K562 (cell line): ENCODE measurements at regions not wholly inside any gene's neighbourhood (a gene's known extent, or its start where the extent isn't known, plus 50 kb on each side); places are given as distances from the start of the nearest gene placed in this dataset.

ENCODE experiments used
- ATAC-seq: fragments of 200-7000 bp; cut with Tn5 transposase; 3 replicates; pipeline ENCODE4 v1.9.1; 2020; ENCODE audit warnings: moderate library complexity
- BruUV-seq: library from RNA; stranded (reverse); fragments of 400-500 nt; replicated peaks from 2 replicates; lab custom pipeline; 2021; lab: Mats Ljungman, UMichigan
- CTCF ChIA-PET: fragments of 300-600 bp; formaldehyde crosslinking; extraction: SDS; loops from one replicate; lab custom pipeline; 2021; ENCODE audit warnings: low intra/inter-chr PET ratio; lab: Yijun Ruan, JAX
- POLR2A ChIA-PET: fragments of 300-600, 350-650 bp; sonication (Branson Sonifier 250); formaldehyde crosslinking; extraction: SDS; loops from one replicate; lab custom pipeline; 2021; ENCODE audit warnings: antibody characterized with exemption, inconsistent platforms; lab: Yijun Ruan, JAX
- DNase-seq, 4 experiments: peaks; one replicate each; pipeline versions ENCODE4 v3.0.0 to v3.0.0-alpha.2; 2011 to 2018; ENCODE audit warnings: low spot score in 3 of 4, mixed read lengths in 3 of 4; ENCODE audit errors: extremely low read depth in 1 of 4
- FAIRE-seq: peaks from 2 replicates; lab custom pipeline; 2011; peaks lifted over from hg19 to GRCh38; lab: Jason Lieb, UNC
- H2AFZ ChIP-seq: 2 replicates; pipeline ENCODE4 v1.6.0; 2011; ENCODE audit warnings: low read depth, low read length, control low read depth, inconsistent platforms
- H3K27ac ChIP-seq: fragments of 200-600 bp; 3 replicates; pipeline ENCODE4 v1.8.0; 2011; ENCODE audit warnings: low read depth, mild to moderate bottlenecking, control low read depth, inconsistent platforms, low read length, moderate library complexity, mixed read lengths; ENCODE audit errors: extremely low read depth
- H3K27me3 ChIP-seq, 2 experiments: fragments of 300-600 bp in 1 of 2; 2 replicates in 1 of 2; 3 replicates in 1 of 2; pipeline versions ENCODE4 v1.6.0 to v1.8.0; 2011; ENCODE audit warnings: inconsistent platforms in 2 of 2, low read length in 2 of 2, mild to moderate bottlenecking in 1 of 2, mixed read lengths in 1 of 2, moderate library complexity in 1 of 2; ENCODE audit not compliant: control insufficient read depth in 2 of 2, insufficient read depth in 2 of 2
- H3K36me3 ChIP-seq: fragments of 300-600 bp; 3 replicates; pipeline ENCODE4 v1.8.0; 2011; ENCODE audit warnings: mild to moderate bottlenecking, low read length, inconsistent platforms; ENCODE audit not compliant: control insufficient read depth, insufficient read depth
- H3K4me1 ChIP-seq, 2 experiments: fragments of 200-600 bp in 1 of 2; replicated peaks in 1 of 2; 2 replicates in 1 of 2; 3 replicates in 1 of 2; pipeline versions ENCODE4 v1.5.1 to v1.8.0; 2011; ENCODE audit warnings: inconsistent platforms in 2 of 2, low read length in 2 of 2, mild to moderate bottlenecking in 1 of 2, mixed read lengths in 1 of 2, moderate library complexity in 1 of 2; ENCODE audit not compliant: control insufficient read depth in 2 of 2, insufficient read depth in 2 of 2
- H3K4me2 ChIP-seq: 2 replicates; pipeline ENCODE4 v1.6.1; 2011; ENCODE audit warnings: low read length, control low read depth, inconsistent platforms, mixed read lengths; ENCODE audit not compliant: insufficient read depth
- H3K4me3 ChIP-seq: fragments of 200-600 bp; sonication (generic), shearing (Covaris generic); 2 replicates; pipeline ENCODE4 v1.5.1; 2016; ENCODE audit warnings: control low read depth, inconsistent platforms
- H3K79me2 ChIP-seq: fragments of 200-600 bp; 3 replicates; pipeline ENCODE4 v1.8.0; 2011; ENCODE audit warnings: low read length, inconsistent platforms; ENCODE audit not compliant: control insufficient read depth, insufficient read depth
- H3K9ac ChIP-seq, 2 experiments: 2 replicates each; pipeline versions ENCODE4 v1.6.0 to v1.6.1; 2011; ENCODE audit warnings: low read depth in 2 of 2, low read length in 2 of 2, control low read depth in 1 of 2, inconsistent platforms in 1 of 2, mild to moderate bottlenecking in 1 of 2, mixed read lengths in 1 of 2; ENCODE audit not compliant: insufficient read depth in 1 of 2
- H3K9me1 ChIP-seq: one replicate; pipeline ENCODE4 v1.6.0; 2011; ENCODE audit warnings: inconsistent platforms, mild to moderate bottlenecking, low read length, moderate library complexity; ENCODE audit not compliant: control insufficient read depth, insufficient read depth
- H3K9me3 ChIP-seq: replicated peaks from 2 replicates; pipeline ENCODE4 v1.5.1; 2011; ENCODE audit warnings: low read depth, low read length, inconsistent platforms; ENCODE audit not compliant: control insufficient read depth, insufficient read depth
- H4K20me1 ChIP-seq: replicated peaks from 2 replicates; pipeline ENCODE4 v1.6.1; 2011; ENCODE audit warnings: low read length, inconsistent platforms, mixed read lengths; ENCODE audit not compliant: control insufficient read depth, insufficient read depth
- BRCA1 ChIP-seq, 2 experiments: fragments of 450-650 bp in 1 of 2; sonication (generic) in 1 of 2; formaldehyde crosslinking in 1 of 2; IDR thresholded peaks; 2 replicates each; pipeline versions ENCODE4 v1.5.0 to v1.6.1; 2017 to 2020; ENCODE audit warnings: mild to moderate bottlenecking in 1 of 2, missing genetic modification reagents in 1 of 2
- CCAR2 ChIP-seq: fragments of 200-400 bp; formaldehyde crosslinking; IDR thresholded peaks from 2 replicates; pipeline ENCODE4 v1.6.1; 2017; ENCODE audit warnings: mild to moderate bottlenecking, low read depth, low read length
- CREB5 ChIP-seq: fragments of 250-450 bp; sonication (Bioruptor Pico); IDR thresholded peaks from 2 replicates; pipeline ENCODE4 v1.5.0; 2020; ENCODE audit warnings: mild to moderate bottlenecking
- ERF ChIP-seq: fragments of 450-650 bp; formaldehyde crosslinking; IDR thresholded peaks from 2 replicates; pipeline ENCODE4 v1.4.0; 2020; ENCODE audit warnings: mild to moderate bottlenecking, mixed read lengths
- ETS1 ChIP-seq: conservative IDR thresholded peaks from 2 replicates; pipeline ENCODE4 v1.6.1; 2011; ENCODE audit warnings: low read depth, mild to moderate bottlenecking, low read length; ENCODE audit not compliant: control insufficient read depth
- FOXA3 ChIP-seq, 2 experiments: fragments of 450-650 bp in 1 of 2; sonication (generic) in 1 of 2; formaldehyde crosslinking; IDR thresholded peaks in 1 of 2; conservative IDR thresholded peaks in 1 of 2; 2 replicates each; pipeline versions ENCODE4 v1.4.0 to v1.8.0; 2020 to 2022; ENCODE audit warnings: mild to moderate bottlenecking in 2 of 2, missing genetic modification reagents in 1 of 2
- FOXP1 ChIP-seq: sonication (generic); formaldehyde crosslinking; IDR thresholded peaks from 2 replicates; pipeline ENCODE4 v1.8.0; 2022; ENCODE audit warnings: mild to moderate bottlenecking, missing genetic modification reagents
- IRF1 ChIP-seq: sonication (generic); formaldehyde crosslinking; IDR thresholded peaks from 2 replicates; pipeline ENCODE4 v1.8.0; 2022; ENCODE audit warnings: missing genetic modification reagents, mild to moderate bottlenecking, borderline replicate concordance
- JUND ChIP-seq, 2 experiments: IDR thresholded peaks; 2 replicates in 1 of 2; 3 replicates in 1 of 2; pipeline ENCODE4 v1.6.1; 2011; ENCODE audit warnings: borderline replicate concordance in 2 of 2, low read depth in 2 of 2, low read length in 2 of 2, improper control_type of control experiment in 1 of 2, missing biosample characterization in 1 of 2, missing genetic modification characterization in 1 of 2, missing genetic modification reagents in 1 of 2
- MTF1 ChIP-seq: fragments of 250-450 bp; sonication (Bioruptor Pico); IDR thresholded peaks from 2 replicates; pipeline ENCODE4 v1.9.0; 2021; ENCODE audit warnings: moderate library complexity, mild to moderate bottlenecking, inconsistent platforms, borderline replicate concordance
- MXI1 ChIP-seq: IDR thresholded peaks from 2 replicates; pipeline ENCODE4 v1.6.1; 2011; ENCODE audit warnings: low read depth, mild to moderate bottlenecking, improper control_type of control experiment, low read length
- NEUROD1 ChIP-seq: fragments of 150-350 bp; IDR thresholded peaks from 2 replicates; pipeline ENCODE4 v1.6.1; 2014; ENCODE audit warnings: borderline replicate concordance, low read length, low read depth; ENCODE audit not compliant: partially characterized antibody
- USF1 ChIP-seq: sonication (generic); formaldehyde crosslinking; IDR thresholded peaks from 2 replicates; pipeline ENCODE4 v1.9.0; 2022; ENCODE audit warnings: mild to moderate bottlenecking, missing genetic modification reagents
- USF2 ChIP-seq: sonication (generic); formaldehyde crosslinking; IDR thresholded peaks from 2 replicates; pipeline ENCODE4 v1.5.0; 2020; ENCODE audit warnings: missing genetic modification reagents
- ZFP1 ChIP-seq: fragments of 450-650 bp; formaldehyde crosslinking; IDR thresholded peaks from 2 replicates; pipeline ENCODE4 v1.4.0; 2020; ENCODE audit warnings: mild to moderate bottlenecking, mixed read lengths
- WGBS: fragments of 100-300 bp; shearing (Covaris generic); methylation state at CpG from one replicate; pipeline ENCODE4 v1.1.6; 2016; ENCODE audit warnings: low coverage, mixed read lengths; ENCODE audit not compliant: insufficient coverage; ENCODE audit errors: missing lambda C conversion rate; 5-methylcytosine and 5-hydroxymethylcytosine counted together
- in situ Hi-C: fragments of 300-500 bp; cut with MboI; formaldehyde crosslinking; loops from 4 replicates; pipeline ENCODE4 v1.15.0; 2018; ENCODE audit warnings: inconsistent platforms, mixed read lengths
- intact Hi-C: fragments of 100-400 bp; cut with micrococcal nuclease; formaldehyde crosslinking; loops from 2 replicates; pipeline ENCODE4 v1.14.2; 2022

- TF ChIP-seq USF2 (no peak), ERF (CRISPR knock-in tag) (no peak), BRCA1 (IDR thresholded peaks at IDR 0.05) (no peak), BRCA1 (CRISPR knock-in tag; IDR thresholded peaks at IDR 0.05) (no peak)
Measured at GRCh38 chr1:197844651-197845050, 57.8 kb upstream of the C1orf53 start (continued).

GRCh38 chr1:197843401-197843800, 59.0 kb upstream of the C1orf53 start:
- POLR2A ChIA-PET, result no interaction called here
- H3K4me3 ChIP-seq, result no peak overlapping the region
- H3K36me3 ChIP-seq, result no peaks in the 10 kb centered on the region
- H3K27me3 ChIP-seq, result no peaks in the 10 kb centered on the region
- H3K9ac ChIP-seq, result no peak overlapping the region
- no peaks in the 10 kb centered on the region for H3K9me1 ChIP-seq
- no peak overlapping the region for H3K27ac ChIP-seq
- H3K9me3 ChIP-seq, result no peaks in the 10 kb centered on the region
- intact Hi-C loops (no loop called here), in situ Hi-C loops (no loop called here)
- no peak overlapping the region for H2AFZ ChIP-seq
- DNase-seq (no peak), FAIRE-seq (no peak), ATAC-seq (no peak)
- BruUV-seq, result no TSS peak
- H3K4me2 ChIP-seq, result no peak overlapping the region
- CTCF ChIA-PET, result no interaction called here
- no peaks in the 10 kb centered on the region for H4K20me1 ChIP-seq
- H3K79me2 ChIP-seq, result no peaks in the 10 kb centered on the region
- WGBS, result 10% methylated on average over 2 of the region's 2 CpGs
- H3K4me1 ChIP-seq, result peaks cover 0 to 7% of the 10 kb centered on the region in 2 experiments; a peak in 3 of 5 replicates
- TF ChIP-seq FOXA3 (CRISPR knock-in tag; conservative IDR thresholded peaks at IDR 0.05 in 1 of 2, IDR thresholded peaks at IDR 0.05 in 1 of 2) (no peak), IRF1 (CRISPR knock-in tag) (no peak), ETS1 (no peak), NEUROD1 (no peak), CREB5 (CRISPR knock-in tag) (no peak), FOXP1 (CRISPR knock-in tag) (no peak), MXI1 (no peak), JUND (IDR thresholded peaks at IDR 0.05; ENCODE audit: borderline replicate concordance, low read depth, low read length) (no peak), JUND (tag; IDR thresholded peaks at IDR 0.05; ENCODE audit: borderline replicate concordance, low read depth, low read length) (no peak), USF1 (no peak), MTF1 (CRISPR knock-in tag) (no peak), CCAR2 (no peak), ZFP1 (CRISPR knock-in tag) (no peak)
